ENCODE measurements at regions not wholly inside any gene's neighbourhood (a gene's known extent, or its start where the extent isn't known, plus 50 kb on each side); places are given as distances from the start of the nearest gene placed in this dataset.

DNA sequence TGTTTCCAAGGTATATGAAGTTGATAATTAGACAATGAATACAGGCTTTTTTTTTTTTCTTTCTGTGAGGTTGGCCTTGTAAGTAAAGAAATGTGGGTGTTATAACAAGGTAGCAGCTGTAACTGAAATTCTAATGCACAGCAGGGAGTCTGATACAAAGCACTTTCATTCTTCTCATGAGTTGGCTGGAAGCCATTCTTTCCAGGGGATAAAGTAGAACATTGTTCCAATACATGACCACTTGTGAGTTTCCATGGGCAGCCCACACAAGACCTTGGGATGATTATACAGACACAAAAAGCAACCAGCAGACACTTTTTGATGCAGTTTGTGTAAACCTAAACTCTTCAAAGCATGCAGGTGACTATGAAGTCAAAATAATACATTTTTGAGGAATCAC, 1785.9 kb upstream of the WWC1 start:
- no peak for DNase-seq

DNA sequence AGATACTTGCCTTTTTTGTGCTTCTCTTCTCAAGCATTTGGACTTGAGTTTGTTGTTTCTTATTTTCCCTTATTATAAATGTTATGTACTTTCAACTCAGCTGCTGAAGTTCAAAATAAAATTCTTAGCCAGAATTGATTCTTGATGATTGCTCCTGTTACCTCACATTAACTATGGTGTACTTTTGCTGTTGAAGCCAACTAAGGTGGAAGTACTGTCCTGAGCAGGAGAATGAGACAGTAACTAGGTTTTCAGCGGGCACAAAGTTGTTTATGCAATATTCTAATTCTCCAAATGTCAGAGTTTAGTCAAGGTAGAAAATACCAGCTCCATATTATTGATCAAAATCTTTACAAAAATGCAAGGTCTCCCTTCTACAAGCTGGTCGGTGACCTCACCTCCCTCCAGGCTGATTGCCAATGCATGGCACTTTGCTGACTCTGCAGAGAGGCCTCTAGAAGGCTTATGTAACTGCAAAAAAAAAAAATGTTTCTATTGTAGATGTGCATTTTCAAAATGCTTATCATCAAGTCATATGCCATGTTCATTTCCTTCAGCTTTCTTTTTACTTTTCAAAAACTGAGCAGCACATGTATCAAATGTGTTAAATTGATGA, 1783.5 kb upstream of the WWC1 start:
- no peak for DNase-seq

DNA sequence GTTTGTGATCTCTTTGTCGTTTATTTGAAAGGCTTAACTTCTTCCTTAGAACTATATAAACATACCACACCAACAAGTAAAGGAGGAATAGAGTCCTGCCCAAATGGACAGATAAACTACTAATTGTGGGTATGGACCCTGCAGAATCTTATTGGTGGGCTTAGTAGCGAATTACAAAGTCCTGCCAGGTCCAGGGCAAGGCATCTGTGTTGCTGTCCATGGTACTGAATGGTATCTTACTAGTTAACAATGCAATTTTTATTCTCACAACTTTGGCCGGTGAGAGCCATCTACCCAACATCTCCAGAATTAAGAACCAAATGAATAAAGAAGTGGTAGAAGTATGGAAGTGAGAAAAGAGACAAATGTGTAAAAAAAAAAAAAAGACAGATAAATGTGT, 1782.4 kb upstream of the WWC1 start:
- no peak for DNase-seq

DNA sequence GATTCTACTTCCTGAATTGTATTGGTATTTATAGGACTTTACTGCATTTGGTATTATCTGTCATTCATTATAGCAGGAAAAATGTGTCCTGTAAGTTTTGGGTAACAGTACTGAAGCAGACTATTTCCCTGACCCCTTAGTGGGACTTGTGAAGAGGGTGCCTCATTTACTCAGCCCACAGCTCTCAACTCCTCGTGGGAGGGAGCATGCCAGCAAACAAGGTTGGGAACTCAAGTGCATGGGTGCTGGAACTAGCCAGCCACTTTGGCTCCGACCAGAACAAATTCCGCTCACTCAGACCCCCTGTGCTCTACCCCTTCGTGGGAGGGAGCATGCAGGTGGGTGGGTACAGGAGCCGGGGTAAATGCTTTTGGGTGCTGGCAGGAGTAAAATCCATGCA, 1773.5 kb upstream of the WWC1 start:
- no peak for DNase-seq

DNA sequence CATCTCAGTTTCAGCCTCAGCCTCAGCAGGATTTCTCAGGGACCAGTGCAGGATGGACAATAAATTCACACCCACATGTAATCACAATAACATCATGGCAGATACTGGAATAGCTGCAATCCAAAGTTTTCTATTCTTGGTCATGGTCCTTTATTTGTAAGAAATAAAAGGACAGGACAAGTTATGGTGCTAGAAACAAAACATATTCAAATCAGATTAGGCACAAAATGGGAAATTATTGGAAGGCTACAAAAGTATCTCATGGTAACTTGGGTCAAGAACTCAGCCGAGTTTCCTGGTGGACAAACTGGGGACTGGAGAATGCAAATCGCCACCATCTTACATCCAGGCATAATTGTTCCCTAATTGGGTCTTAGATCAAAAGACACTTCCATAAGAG, 1768.2 kb upstream of the WWC1 start:
- DNase-seq = no peak

DNA sequence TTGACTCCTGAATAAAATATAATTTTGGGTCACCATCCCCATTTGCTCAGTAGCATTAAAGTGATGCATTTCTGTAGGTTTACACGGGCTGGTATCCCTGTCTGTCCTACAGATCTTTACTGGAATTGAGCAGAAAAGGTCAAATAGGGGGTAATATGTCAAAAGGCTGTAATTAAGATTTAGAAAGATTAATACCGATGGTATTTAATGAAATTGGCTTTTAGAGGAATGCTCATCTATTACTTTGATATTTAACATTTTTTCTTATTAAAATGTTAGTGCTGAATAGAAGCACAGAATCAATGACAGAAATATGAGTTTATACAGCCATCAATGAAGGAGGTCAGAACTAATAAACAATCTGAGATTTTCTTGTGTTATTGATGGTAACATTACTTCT, 1762.2 kb upstream of the WWC1 start:
- no peak for DNase-seq

DNA sequence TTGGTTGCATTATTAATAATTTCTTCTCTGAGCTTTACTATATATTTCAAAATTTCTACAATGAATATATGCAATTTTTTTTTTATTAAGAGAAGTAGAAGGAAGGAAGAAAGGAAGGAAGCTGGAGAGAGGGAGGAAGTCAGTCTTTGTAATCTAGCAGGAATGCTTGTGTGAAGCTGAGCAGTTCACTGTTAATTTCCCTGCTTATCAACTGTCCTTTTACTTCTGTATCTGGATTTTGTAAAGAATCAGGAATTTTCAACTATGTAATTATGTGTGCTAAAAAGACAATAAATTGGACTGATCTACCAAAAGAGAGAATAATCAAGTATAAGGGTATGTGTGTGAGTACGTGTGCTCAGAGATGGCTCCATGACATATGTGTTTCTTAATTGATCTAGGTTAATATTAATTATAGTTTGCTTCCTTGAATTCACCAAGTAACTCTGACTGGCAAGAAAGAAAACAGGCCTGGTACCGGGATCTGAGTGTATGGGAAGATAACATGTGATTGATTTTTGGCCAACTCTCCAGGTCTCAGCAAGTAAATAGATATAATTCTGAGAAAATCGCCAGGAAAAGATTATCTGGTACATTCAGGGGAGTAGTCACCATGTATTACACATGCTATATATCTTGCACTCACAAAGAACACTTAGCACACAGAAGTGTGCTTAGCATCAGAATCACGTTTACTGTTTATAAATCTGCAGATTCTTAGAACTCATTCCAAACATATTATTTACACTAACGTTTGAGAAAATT, 1758.8 kb upstream of the WWC1 start:
- no peak for DNase-seq

DNA sequence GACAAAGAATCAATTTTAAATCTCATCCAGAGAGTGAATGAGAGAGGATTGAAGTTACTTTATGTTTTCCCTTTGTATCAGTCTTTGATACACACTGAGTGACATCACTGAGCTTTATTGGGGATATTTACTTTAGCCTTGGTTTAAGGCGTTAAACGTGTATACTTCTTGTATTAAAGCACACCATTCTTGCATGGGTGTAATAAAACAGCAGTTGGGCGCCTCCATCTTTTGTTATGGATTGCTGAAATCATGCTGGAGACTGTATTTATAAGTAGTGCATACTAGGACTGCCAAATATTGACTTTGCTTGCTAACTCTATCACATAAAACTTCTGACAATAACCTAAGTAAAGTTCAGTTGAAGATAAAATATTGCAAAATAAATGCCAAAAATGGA, 1755.8 kb upstream of the WWC1 start:
- no peak for DNase-seq

DNA sequence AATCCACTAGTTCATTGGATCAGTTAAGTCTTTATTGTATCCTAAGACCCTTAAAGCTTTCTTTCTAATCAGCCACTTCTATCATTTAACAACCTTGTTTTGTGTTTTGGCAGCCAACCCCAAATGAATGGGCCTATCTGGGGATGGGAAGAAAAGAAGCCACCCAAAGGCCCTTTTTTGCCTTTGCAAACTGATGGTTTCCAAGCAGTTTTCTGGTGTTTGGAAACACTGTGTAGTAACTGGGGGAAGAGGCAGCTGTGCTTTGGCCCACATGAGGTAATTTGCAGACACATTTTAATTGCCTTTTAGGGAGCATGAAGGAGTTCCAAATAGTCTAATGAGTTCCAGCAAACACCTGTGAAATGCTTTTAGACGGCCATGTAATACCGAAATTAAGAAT, 1751.3 kb upstream of the WWC1 start:
- DNase-seq = no peak

DNA sequence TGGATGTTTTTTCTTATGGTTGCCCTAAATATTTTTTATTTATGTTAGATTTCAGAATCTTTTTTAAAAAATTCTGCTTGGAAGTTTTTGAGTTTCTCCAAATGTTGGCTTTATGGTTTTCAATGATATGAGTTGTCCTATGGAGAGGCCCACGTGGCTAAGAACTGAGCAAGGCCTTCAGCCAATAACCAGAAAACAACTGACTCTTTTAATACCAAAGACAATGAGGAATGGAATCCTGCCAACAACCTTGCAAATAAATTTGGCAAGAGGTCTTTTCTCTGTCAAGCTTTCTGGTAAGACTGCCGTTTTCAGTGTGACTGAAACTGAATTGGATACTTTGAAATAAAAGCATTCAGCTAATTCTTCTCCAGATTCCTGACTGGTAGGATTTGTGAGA, 1740.1 kb upstream of the WWC1 start:
- no peak for DNase-seq

DNA sequence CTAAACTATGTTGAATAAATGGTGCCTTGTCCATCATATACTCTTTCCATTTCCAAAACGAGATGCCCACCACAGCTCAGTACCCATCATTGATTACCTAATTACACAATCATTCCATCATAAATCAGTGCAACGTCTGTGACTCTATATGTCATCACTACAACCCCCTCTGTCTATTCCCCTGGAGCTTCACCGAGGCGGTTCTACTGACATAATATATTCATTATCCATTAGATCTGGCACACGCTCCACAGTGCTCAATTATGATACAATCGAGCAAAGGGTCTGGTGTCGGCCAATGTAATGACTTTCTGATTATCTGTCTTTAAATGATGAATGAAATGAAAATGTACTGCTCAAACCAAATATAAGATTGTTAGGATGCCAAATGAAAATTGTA, 1737.7 kb upstream of the WWC1 start:
- DNase-seq = no peak

DNA sequence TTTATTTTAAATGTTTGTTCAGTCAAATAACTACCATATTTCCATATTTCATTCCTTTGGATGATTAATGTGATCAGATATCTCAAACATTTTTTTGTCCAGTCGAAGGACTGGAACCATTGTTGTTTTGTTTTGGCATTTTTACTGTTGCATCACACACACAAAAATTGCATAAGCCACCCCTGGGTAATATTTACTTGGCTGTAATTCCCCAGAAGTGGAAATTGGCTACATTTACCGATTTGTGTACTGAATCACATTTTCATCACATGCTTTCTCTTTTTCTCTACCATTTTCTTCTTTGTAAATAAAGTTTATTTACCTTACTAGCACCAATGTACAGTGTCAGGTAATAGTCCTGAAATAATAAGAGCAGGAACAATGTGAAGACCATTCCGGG, 1729.7 kb upstream of the WWC1 start:
- DNase-seq = no peak

DNA sequence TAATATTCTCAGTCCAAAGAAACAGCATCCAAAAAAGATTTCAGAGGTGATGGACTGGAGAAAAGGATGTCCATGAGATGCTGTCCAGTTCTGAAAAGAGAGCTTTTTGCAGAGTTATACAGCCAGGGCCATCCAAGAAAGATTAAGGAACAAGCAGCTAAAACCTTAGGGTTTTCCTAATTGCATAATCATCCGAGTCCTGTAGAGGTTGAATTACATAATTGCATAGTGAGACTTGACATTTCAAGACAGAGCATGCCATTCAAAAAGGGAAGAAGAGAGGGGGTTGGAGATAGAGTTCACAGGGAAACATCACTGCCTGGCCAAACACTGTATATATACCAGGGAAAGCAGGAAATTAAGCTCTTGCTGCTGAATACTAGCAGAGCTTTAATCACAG, 1729.2 kb upstream of the WWC1 start:
- DNase-seq = no peak

DNA sequence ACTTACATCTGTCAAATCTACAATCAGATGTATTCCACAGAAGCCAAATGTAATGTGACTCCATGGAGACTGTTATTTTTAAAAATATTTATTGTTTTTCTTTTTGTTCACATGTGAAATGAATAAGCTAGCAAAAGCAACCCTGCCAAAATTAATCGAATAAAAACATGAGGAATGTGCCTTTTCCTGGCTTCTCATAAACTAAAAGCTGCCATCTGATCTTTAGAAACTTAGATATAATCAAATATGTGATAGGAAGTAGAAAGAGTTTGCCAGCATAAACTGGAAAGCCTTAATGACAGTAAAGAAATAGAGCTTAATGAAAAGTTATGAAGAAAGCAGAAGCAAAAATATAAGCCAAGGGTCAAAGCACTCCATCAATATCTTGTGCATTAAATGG, 1724.7 kb upstream of the WWC1 start:
- DNase-seq = no peak

DNA sequence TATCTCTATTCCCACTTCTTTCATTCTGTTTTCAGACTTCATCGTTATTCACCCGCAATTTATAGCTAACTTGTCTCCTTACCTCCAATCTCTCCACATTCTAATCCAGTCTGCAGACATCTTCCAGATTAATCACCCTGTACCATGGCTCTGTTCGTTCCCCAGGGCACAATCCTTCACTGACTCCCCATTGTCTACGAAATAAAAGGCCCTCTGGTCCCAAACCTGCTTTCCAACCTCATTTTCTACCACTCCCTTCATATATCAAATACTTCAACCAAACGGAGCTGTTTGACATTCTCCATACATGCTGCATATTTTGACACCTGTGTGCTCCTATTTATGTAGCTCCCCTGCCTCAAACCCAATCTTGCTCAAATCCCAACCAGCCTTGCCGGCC, 1720.6 kb upstream of the WWC1 start:
- DNase-seq = no peak

DNA sequence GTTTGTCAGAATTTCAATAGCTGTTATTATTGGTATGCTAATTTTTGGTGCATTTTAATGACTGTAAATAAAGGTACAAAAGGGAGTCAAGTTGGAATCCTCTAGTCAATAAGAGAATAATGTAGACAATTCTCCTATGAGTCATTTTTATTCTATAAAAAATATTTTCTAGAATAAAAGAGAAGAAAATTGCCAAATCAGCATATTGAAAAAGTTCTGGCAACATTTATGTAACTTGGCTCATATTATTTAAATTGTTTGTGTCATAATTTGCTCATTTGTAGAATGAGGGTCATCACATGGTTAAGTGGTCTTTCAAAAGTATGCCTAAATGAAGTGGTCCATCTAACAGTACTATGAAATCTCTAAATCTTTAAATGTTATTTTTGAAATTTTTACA, 1719.8 kb upstream of the WWC1 start:
- DNase-seq = no peak

DNA sequence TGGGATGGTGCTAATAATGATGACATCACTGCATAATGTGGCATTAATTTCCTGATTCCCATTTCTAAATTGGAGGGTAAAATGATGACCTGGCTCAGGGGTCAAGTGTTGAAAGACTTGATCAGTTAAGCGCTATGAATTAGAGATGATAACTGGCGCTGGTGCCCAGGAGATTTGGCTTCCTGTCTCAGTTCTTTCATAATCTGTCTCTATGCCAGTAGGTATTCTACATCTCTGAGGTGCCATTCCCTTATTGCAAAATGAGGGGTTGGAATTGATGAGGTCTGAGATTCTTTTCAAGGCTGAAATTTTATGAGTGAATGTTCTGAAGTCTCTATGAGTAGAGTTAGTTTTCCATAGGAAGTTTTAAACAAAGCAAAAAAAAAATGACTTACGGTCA, 1715.1 kb upstream of the WWC1 start:
- no peak for DNase-seq

DNA sequence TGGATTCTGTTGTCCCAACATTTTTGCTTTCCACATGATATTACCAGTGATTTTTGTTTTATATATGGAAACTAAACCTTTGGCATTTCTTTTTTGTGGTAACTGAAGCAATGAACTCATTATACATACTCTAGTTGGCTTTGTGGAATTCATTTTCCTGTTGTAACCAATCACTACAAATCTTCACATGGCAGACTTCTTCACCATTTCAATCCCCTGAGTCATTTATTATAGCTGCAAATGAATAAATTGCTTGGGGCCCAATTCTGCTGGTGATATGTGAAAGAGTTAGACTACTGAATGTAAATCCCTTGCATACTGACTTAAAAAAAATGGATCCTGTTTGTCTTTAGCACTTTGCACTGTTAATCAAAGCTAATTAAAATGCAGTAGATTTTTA, 1709.6 kb upstream of the WWC1 start:
- no peak for DNase-seq

DNA sequence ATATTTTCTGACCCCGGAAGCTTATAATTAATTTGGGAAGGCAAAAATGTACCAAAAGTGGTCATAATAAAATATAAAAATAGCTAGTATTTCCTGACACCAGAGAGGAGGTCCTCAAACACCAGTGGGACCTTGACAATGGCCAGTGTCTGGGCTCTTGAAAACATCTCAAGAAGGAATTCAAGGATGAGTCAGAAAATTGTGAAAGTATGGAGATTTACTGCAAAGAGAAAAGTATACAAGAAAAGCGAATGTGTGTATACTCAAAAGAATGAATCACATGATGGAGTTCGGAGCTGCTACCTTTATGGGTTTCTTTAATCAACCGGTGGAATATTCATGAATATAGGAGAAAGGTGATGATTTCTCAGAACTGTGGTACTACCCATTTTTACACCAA, 1709.0 kb upstream of the WWC1 start:
- DNase-seq = no peak

DNA sequence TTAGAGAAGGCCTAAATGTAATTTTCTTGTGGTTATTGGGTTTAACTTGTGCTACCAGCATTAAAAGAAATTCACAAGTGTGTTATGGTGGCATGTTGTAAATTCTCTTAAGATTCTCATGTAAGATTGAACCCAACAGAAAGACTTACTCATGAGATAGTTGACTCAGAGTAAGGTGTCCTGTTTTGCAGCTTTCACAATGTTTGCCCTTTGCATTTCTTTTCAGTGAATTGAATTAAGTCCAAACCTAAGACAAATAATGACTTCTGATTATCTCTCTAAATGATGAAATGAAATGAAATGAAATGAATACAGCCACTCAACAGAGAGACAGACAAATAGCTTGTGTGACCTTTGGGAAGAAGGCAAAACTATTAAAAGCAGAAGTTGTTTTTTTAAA, 1696.9 kb upstream of the WWC1 start:
- no peak for DNase-seq

DNA sequence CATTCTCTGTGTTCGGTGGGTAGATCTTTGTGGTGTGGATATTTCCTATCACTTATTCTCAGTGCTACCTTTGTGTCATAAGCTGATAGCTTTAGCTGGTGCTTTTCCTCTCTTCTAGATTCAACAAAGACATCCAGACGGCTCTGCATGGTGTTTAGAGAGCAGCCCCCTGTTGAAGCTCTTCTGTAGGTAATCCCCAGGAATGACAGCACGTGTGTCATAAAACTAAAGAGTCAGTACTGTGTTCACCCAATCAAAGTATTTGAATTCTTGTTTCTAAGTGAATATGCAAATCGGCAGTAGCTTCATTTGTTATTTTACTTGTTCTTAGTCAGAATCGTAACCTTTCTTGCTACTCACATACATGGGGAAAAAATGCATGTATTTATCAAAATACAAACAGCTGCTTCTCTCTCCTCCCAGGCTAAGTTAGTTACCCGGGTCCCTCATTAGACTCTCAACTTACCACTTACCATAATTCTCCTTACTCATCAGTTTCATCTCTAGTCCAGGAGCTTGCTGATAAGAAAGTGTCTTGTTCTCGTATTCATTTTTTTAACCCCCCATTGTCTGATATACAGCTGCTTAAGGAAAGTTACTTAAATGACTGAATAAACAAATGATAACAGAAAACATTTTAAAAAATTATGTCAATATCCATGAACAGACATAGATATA, 1696.0 kb upstream of the WWC1 start:
- DNase-seq = no peak

DNA sequence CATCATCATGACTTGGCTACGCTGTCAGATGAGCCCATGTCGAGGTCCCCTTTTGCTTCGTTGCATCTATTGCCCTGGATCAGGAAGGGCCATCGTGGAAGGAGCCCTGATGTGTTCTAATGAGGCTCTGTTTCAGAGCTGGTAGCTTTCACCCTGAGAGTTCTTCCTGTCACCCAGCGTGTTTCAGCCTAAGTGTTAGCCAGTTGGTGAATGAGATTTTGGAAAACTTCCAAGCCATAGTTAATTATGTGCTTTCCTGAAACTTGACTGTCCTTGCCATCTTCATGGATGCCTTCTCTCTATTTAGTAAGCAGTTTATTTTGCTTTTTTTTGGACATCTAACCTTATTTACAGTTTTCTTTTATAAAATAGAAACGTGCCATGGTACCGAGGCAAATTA, 1695.4 kb upstream of the WWC1 start:
- DNase-seq = no peak

DNA sequence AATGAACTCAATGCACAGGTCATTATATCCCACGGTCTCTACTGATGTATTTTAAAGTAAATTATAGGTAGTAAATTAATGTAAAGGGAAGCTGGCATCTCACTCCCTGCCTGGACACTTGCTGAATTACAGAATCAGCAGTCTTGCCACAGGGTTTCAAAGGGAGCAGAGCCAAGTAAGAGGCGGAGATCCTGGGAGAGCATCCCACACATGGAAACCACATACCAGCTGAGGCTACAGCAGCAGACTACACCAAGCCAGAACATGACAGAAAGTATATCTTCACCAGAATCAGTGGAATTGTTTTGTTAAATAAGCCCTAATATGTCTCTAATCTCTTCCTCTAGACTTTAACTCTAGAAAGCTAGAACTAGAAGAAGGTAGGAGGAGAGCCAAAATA, 1689.2 kb upstream of the WWC1 start:
- DNase-seq = no peak

DNA sequence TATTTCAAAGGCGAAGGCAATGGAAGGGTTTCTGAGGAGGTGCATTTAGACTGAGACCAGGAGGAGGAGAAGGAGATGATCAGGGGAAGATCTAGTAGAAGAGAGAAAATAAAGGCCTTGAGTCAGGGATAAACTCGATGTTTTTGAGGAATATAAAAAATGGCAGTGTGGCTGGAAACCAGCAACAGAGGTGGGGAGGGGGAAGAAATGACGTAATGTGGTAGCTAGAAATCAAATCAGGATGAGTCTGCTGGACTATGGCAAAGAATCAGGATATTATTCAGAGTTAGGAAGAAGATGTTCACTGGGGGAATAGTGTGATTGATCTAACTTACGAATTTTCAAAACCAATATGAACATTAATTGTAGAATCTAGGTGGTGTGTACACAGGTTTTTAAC, 1673.9 kb upstream of the WWC1 start:
- DNase-seq = no peak

DNA sequence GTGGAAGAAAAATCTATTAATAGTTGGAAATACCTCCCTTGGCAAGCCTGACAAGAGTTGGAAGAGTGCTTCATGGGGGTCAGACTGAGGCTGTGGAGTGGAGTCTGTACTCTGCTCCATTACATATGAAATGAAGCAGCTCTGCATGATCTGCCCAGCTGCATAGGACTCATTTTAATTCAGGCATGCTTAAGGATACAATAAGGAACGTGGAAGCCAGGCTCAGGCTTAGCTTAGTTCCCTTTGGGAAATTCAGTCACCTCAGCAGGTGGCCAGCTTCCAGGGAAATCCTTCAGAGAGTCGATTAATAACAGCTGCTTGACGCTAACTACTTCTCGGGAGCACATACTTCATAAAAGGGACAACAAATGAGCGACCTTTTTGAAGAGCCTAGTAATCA, 1672.9 kb upstream of the WWC1 start:
- DNase-seq = peak; percentile 43

Data from right hindlimb (tissue), 1 donor.